Neuronal stem cell (in vitro differentiated cells): ENCODE measurements at regions not wholly inside any gene's neighbourhood (a gene's known extent, or its start where the extent isn't known, plus 50 kb on each side); places are given as distances from the start of the nearest gene placed in this dataset.

Experiments used
- DNase-seq: peaks from one replicate; pipeline ENCODE4 v3.0.0-alpha.2; 2013; ENCODE audit warnings: low spot score
- H2AFZ ChIP-seq: one replicate; pipeline ENCODE4 v1.6.1; 2013; ENCODE audit warnings: mild to moderate bottlenecking, low read length, inconsistent platforms
- H2AK5ac ChIP-seq: 2 replicates; pipeline ENCODE4 v1.6.1; 2013; ENCODE audit warnings: low read depth, mild to moderate bottlenecking, inconsistent platforms, low read length, moderate library complexity, mixed read lengths
- H2BK120ac ChIP-seq: 2 replicates; pipeline ENCODE4 v1.6.1; 2013; ENCODE audit warnings: low read depth, mild to moderate bottlenecking, inconsistent platforms, low read length, moderate library complexity, mixed read lengths
- H2BK12ac ChIP-seq: one replicate; pipeline ENCODE4 v1.6.1; 2013; ENCODE audit warnings: low read length, inconsistent platforms
- H2BK15ac ChIP-seq: 2 replicates; pipeline ENCODE4 v1.6.1; 2013; ENCODE audit warnings: mild to moderate bottlenecking, low read length, inconsistent platforms, mixed read lengths
- H2BK5ac ChIP-seq: one replicate; pipeline ENCODE4 v1.6.1; 2013; ENCODE audit warnings: inconsistent platforms, mild to moderate bottlenecking, low read length, moderate library complexity
- H3K14ac ChIP-seq: one replicate; pipeline ENCODE4 v1.6.1; 2013; ENCODE audit warnings: low read length, inconsistent platforms
- H3K18ac ChIP-seq: 2 replicates; pipeline ENCODE4 v1.6.1; 2013; ENCODE audit warnings: low read length, inconsistent platforms
- H3K23ac ChIP-seq: 2 replicates; pipeline ENCODE4 v1.6.1; 2013; ENCODE audit warnings: low read depth, mild to moderate bottlenecking, mixed read lengths, low read length, inconsistent platforms; ENCODE audit not compliant: poor library complexity
- H3K27ac ChIP-seq: replicated peaks from 3 replicates; pipeline ENCODE4 v1.5.1; 2013; ENCODE audit warnings: low read length, inconsistent platforms
- H3K27me3 ChIP-seq, 3 experiments: 2 replicates each; pipeline ENCODE4 v1.6.1; 2013; ENCODE audit warnings: low read length in 3 of 3, mild to moderate bottlenecking in 2 of 3, inconsistent platforms in 1 of 3, low read depth in 1 of 3, mixed read lengths in 1 of 3, moderate library complexity in 1 of 3; ENCODE audit not compliant: control insufficient read depth in 3 of 3, insufficient read depth in 3 of 3
- H3K36me3 ChIP-seq, 2 donors: replicated peaks in 1 of 2; 2 replicates each; pipeline ENCODE4 v1.6.1; 2013; ENCODE audit warnings: low read length in 2 of 2; ENCODE audit not compliant: control insufficient read depth in 2 of 2, insufficient read depth in 2 of 2
- H3K4ac ChIP-seq: 2 replicates; pipeline ENCODE4 v1.6.1; 2013; ENCODE audit warnings: inconsistent platforms, mild to moderate bottlenecking, low read length, moderate library complexity
- H3K4me1 ChIP-seq, 2 donors: 1 replicate in 1 of 2; 2 replicates in 1 of 2; pipeline ENCODE4 v1.6.1; 2013; ENCODE audit warnings: low read length in 2 of 2, low read depth in 1 of 2; ENCODE audit not compliant: control insufficient read depth in 2 of 2, insufficient read depth in 1 of 2
- H3K4me2 ChIP-seq: one replicate; pipeline ENCODE4 v1.6.1; 2013; ENCODE audit warnings: mild to moderate bottlenecking, low read length, inconsistent platforms; ENCODE audit not compliant: insufficient read depth, poor library complexity, severe bottlenecking
- H3K4me3 ChIP-seq, 2 donors: 2 replicates each; pipeline ENCODE4 v1.5.1; 2013; ENCODE audit warnings: low read length in 2 of 2, mild to moderate bottlenecking in 2 of 2, inconsistent platforms in 1 of 2, moderate library complexity in 1 of 2
- H3K79me1 ChIP-seq: one replicate; pipeline ENCODE4 v1.6.1; 2013; ENCODE audit warnings: low read depth, mild to moderate bottlenecking, inconsistent platforms, low read length, moderate library complexity
- H3K9ac ChIP-seq: one replicate; pipeline ENCODE4 v1.6.1; 2013; ENCODE audit warnings: mild to moderate bottlenecking, low read depth, low read length, inconsistent platforms; ENCODE audit not compliant: poor library complexity
- H3K9me3 ChIP-seq, 2 donors: replicated peaks in 1 of 2; 2 replicates each; pipeline versions ENCODE3 to v1.6.1; 2013; ENCODE audit warnings: low read length in 2 of 2, mild to moderate bottlenecking in 2 of 2, inconsistent platforms in 1 of 2, low read depth in 1 of 2, mixed read lengths in 1 of 2, moderate library complexity in 1 of 2; ENCODE audit not compliant: control insufficient read depth in 2 of 2, insufficient read depth in 1 of 2
- H4K8ac ChIP-seq: one replicate; pipeline ENCODE4 v1.6.1; 2013; ENCODE audit warnings: low read depth, mild to moderate bottlenecking, inconsistent platforms, low read length, moderate library complexity
- H4K91ac ChIP-seq: one replicate; pipeline ENCODE4 v1.6.1; 2013; ENCODE audit warnings: low read length, low read depth, mild to moderate bottlenecking, inconsistent platforms; ENCODE audit not compliant: poor library complexity
- WGBS, 2 donors: extraction: QIAGEN DNeasy Blood & Tissue Kit; methylation state at CpG; one replicate each; pipeline ENCODE4 v1.1.7; 2013; ENCODE audit warnings: missing lambda C conversion rate in 2 of 2, mixed read lengths in 1 of 2; ENCODE audit not compliant: insufficient read length in 2 of 2, insufficient replicate concordance in 1 of 2; ENCODE audit errors: extremely low coverage in 2 of 2; 5-methylcytosine and 5-hydroxymethylcytosine counted together

DNA sequence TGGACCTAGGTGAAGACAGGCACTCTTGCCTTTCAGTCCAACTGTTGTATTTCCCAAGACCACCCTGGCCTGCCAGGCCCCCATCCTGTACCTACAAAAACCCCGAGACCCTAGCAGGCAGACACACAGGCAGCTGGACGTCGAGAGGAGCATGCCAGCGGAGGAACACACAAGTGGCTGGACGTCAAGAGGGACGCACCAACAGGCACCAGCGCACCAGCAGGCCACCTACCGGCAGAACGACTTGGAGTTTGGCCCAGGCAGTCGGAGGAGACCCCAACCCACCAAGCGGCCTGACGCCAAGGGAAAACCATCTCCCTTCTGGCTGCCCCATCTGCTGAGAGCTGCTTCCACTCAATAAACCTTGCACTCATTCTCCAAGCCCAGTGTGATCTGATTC lies 1883.4 kb upstream of the RAG2 start:
- Histone ChIP-seq H3K4me1 (no peaks in the 10 kb centered on the region), H2BK5ac (no peak overlapping the region), H3K36me3 (no peaks in the 10 kb centered on the region), H3K27ac (no peak overlapping the region), H3K18ac (peak overlapping the region; percentile 74), H4K91ac (no peak overlapping the region), H2BK15ac (no peak overlapping the region), H3K27me3 (no peaks in the 10 kb centered on the region), H3K9me3 (no peaks in the 10 kb centered on the region), H2AK5ac (no peak overlapping the region), H3K79me1 (no peaks in the 10 kb centered on the region), H3K4ac (no peak overlapping the region), H3K9ac (no peak overlapping the region), H3K4me3 (no peak overlapping the region), H2AFZ (no peak overlapping the region), H3K14ac (no peak overlapping the region), H2BK120ac (no peak overlapping the region), H3K4me2 (no peak overlapping the region), H2BK12ac (no peak overlapping the region), H3K23ac (no peak overlapping the region), H4K8ac (no peak overlapping the region)
- no peak for DNase-seq
- no CpG with 5 or more reads among the region's 12 CpGs for WGBS, 2 donors

DNA sequence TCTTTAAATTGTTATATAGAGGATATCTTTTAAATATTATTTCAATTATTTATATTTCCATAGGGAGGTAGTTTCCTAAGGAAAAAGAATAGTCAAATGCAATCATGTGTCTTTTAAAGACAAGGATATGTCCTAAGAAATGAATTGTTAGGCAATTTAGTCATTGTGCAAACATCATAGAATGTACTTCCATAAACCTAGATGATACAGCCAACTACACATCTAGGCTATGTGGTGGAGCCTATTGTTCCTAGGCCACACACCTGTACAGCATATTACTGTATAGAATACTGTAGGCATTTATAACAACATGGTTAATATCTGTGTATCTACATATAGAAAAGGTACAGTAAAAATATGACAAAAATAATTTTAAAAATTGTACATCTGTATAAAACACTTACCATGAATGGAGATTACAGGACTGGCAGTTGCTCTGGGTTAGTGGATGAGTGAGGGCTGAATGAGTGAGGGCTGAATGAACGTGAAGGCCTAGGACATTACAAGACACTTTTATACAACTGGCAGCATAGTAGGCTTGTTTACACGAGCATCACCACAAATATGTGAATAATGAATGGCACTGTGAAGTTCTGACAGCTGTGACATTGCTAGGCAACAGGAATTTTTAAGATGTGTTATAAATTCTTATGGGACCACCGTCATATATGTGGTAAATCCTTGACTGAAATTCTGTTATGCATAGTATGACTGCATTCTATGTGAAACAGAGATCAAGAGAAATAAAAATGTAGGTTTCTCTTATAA lies 1879.0 kb upstream of the RAG2 start:
- no peak overlapping the region for H3K18ac ChIP-seq
- no peaks in the 10 kb centered on the region for H3K36me3 ChIP-seq
- H3K9ac ChIP-seq = no peak overlapping the region
- no peaks in the 10 kb centered on the region for H3K9me3 ChIP-seq
- no peak overlapping the region for H2BK5ac ChIP-seq
- H2AK5ac ChIP-seq = no peak overlapping the region
- no peak overlapping the region for H2BK12ac ChIP-seq
- DNase-seq = no peak
- H3K4me1 ChIP-seq = no peaks in the 10 kb centered on the region
- H3K14ac ChIP-seq = no peak overlapping the region
- no peak overlapping the region for H2BK15ac ChIP-seq
- no peak overlapping the region for H4K91ac ChIP-seq
- no peak overlapping the region for H4K8ac ChIP-seq
- no peak overlapping the region for H2BK120ac ChIP-seq
- no peaks in the 10 kb centered on the region for H3K27me3 ChIP-seq
- H3K4me2 ChIP-seq = no peak overlapping the region
- no CpG with 5 or more reads among the region's 3 CpGs for WGBS, 2 donors
- no peak overlapping the region for H3K4ac ChIP-seq
- H3K23ac ChIP-seq = no peak overlapping the region
- no peak overlapping the region for H3K27ac ChIP-seq
- H3K79me1 ChIP-seq = no peaks in the 10 kb centered on the region
- no peak overlapping the region for H2AFZ ChIP-seq
- no peak overlapping the region for H3K4me3 ChIP-seq

DNA sequence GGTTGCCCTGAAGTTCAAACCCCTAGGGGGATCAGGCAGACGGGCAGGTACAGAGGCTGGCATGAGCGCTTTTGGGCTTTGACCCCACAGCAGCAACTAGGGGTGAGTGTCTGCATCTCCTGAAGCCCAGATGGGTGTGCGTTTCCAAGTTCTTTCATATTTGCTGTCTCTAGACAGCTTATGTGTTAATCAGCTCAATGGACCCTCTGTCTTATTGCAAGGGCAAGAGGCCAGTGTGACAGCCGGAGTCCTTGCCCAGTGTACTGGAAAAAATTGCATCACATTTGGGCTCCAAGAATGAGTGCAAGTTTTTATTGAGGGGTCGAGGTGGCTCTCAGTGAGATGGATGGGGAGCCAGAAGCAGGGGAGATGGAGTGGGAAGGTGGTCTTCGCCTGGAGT lies 1863.7 kb upstream of the RAG2 start:
- Histone ChIP-seq H3K9ac (no peak overlapping the region), H3K4me3 (no peak overlapping the region), H2BK15ac (no peak overlapping the region), H4K8ac (no peak overlapping the region), H2AFZ (no peak overlapping the region), H3K18ac (no peak overlapping the region), H3K79me1 (no peaks in the 10 kb centered on the region), H3K14ac (peak overlapping the region; percentile 82), H3K27me3 (no peaks in the 10 kb centered on the region), H3K4me2 (no peak overlapping the region), H3K23ac (no peak overlapping the region), H3K36me3 (no peaks in the 10 kb centered on the region), H2BK120ac (no peak overlapping the region), H2BK5ac (no peak overlapping the region), H3K4me1 (no peaks in the 10 kb centered on the region), H3K27ac (no peak overlapping the region), H4K91ac (no peak overlapping the region), H3K4ac (no peak overlapping the region), H2AK5ac (no peak overlapping the region), H3K9me3 (no peaks in the 10 kb centered on the region), H2BK12ac (no peak overlapping the region)
- no CpG with 5 or more reads among the region's 6 CpGs for WGBS, 2 donors
- DNase-seq = no peak

DNA sequence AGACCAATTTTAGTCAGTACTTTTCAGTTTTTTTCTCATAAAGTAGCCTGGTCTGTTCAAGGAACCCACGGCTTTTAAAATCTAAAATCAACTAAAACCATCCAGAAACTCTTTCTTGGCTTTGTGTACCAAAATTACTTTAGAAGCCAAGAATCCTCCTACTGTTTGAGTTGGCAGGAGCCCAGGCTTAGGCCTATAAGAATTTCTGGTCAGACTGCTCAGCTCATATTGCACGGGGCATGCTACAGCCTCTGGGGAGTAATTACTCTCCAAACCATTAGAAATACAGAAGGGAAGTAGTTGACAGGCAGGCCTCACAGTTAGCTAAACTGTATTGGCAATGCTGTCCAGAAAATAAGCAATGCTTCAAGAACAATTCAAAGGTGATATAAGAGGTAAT lies 1862.9 kb upstream of the RAG2 start:
- no peak overlapping the region for H3K9ac ChIP-seq
- H2AK5ac ChIP-seq = no peak overlapping the region
- no peak overlapping the region for H3K27ac ChIP-seq
- no peaks in the 10 kb centered on the region for H3K79me1 ChIP-seq
- no peak overlapping the region for H3K4ac ChIP-seq
- H3K4me2 ChIP-seq = no peak overlapping the region
- H2BK12ac ChIP-seq = no peak overlapping the region
- H3K23ac ChIP-seq = no peak overlapping the region
- no peaks in the 10 kb centered on the region for H3K4me1 ChIP-seq
- no peak overlapping the region for H4K91ac ChIP-seq
- no peak overlapping the region for H3K18ac ChIP-seq
- no peak overlapping the region for H4K8ac ChIP-seq
- no peak for DNase-seq
- no peak overlapping the region for H3K14ac ChIP-seq
- WGBS, 2 donors = no CpG with 5 or more reads among the region's 2 CpGs
- no peak overlapping the region for H2BK5ac ChIP-seq
- no peaks in the 10 kb centered on the region for H3K36me3 ChIP-seq
- H3K4me3 ChIP-seq = no peak overlapping the region
- H3K27me3 ChIP-seq = no peaks in the 10 kb centered on the region
- no peak overlapping the region for H2AFZ ChIP-seq
- H3K9me3 ChIP-seq = no peaks in the 10 kb centered on the region
- H2BK15ac ChIP-seq = no peak overlapping the region
- H2BK120ac ChIP-seq = no peak overlapping the region
